HG03457 (cell line): ENCODE measurements at regions not wholly inside any gene's neighbourhood (a gene's known extent, or its start where the extent isn't known, plus 50 kb on each side); places are given as distances from the start of the nearest gene placed in this dataset.
"Not testable (repeated sequence)": the region's sequence is repeated elsewhere in the genome, so short reads cannot be mapped to it uniquely, and the experiment has no call there.

Experiments
- ATAC-seq: cut with Tn5 transposase; IDR thresholded peaks from one replicate; pipeline ENCODE4 v1.9.1; 2021; ENCODE audit warnings: moderate number of reproducible peaks; ENCODE audit not compliant: unreplicated experiment

- not testable (repeated sequence) for ATAC-seq
Measured at GRCh38 chr16:29260683-29261426, 145.7 kb downstream of the NPIPB11 start.

GRCh38 chr16:29259635-29260457 is 146.7 kb downstream of the NPIPB11 start:
- not testable (repeated sequence) for ATAC-seq

GRCh38 chr16:29258946-29259634 is 147.4 kb downstream of the NPIPB11 start:
- not testable (repeated sequence) for ATAC-seq

- ATAC-seq: not testable (repeated sequence)
Measured at GRCh38 chr16:29257419-29258336, 148.8 kb downstream of the NPIPB11 start.

- no peak for ATAC-seq
Measured at GRCh38 chr16:29256501-29256981, 150.0 kb downstream of the NPIPB11 start.

- not testable (repeated sequence) for ATAC-seq
Measured at GRCh38 chr16:29255957-29256356, 150.6 kb downstream of the NPIPB11 start.

GRCh38 chr16:29255496-29255796 is 151.1 kb downstream of the NPIPB11 start:
- not testable (repeated sequence) for ATAC-seq

GRCh38 chr16:29254676-29255495 is 151.6 kb downstream of the NPIPB11 start:
- no peak for ATAC-seq

- not testable (repeated sequence) for ATAC-seq
Measured at GRCh38 chr16:29253716-29254590, 152.6 kb downstream of the NPIPB11 start.

- not testable (repeated sequence) for ATAC-seq
Measured at GRCh38 chr16:29253066-29253590, 153.4 kb downstream of the NPIPB11 start.

GRCh38 chr16:29252311-29252710 is 154.2 kb downstream of the NPIPB11 start:
- ATAC-seq: not testable (repeated sequence)

- ATAC-seq: not testable (repeated sequence)
Measured at GRCh38 chr16:29251571-29252011, 154.9 kb downstream of the NPIPB11 start.

- ATAC-seq: not testable (repeated sequence)
Measured at GRCh38 chr16:29250923-29251434, 155.5 kb downstream of the NPIPB11 start.

- ATAC-seq: not testable (repeated sequence)
Measured at GRCh38 chr16:29250469-29250868, 156.0 kb downstream of the NPIPB11 start.

- not testable (repeated sequence) for ATAC-seq
Measured at GRCh38 chr16:29248940-29249318, 157.6 kb downstream of the NPIPB11 start.

- ATAC-seq: not testable (repeated sequence)
Measured at GRCh38 chr16:29248306-29248939, 158.1 kb downstream of the NPIPB11 start.

GRCh38 chr16:29246091-29246490 is 160.4 kb downstream of the NPIPB11 start:
- not testable (repeated sequence) for ATAC-seq
